Left colon (tissue), 2 donors: ENCODE measurements at regions not wholly inside any gene's neighbourhood (a gene's known extent, or its start where the extent isn't known, plus 50 kb on each side); places are given as distances from the start of the nearest gene placed in this dataset.

ENCODE experiments used
- ATAC-seq: fragments of 200-7000 bp; cut with Tn5 transposase; one replicate; pipeline ENCODE4 v1.9.1; 2020; ENCODE audit warnings: mild to moderate bottlenecking, moderate library complexity
- DNase-seq, 2 donors: peaks; one replicate each; pipeline ENCODE4 v3.0.0-alpha.2; 2020
- intact Hi-C, 2 donors: fragments of 100-400 bp; cut with DNase I in 1 of 2; cut with micrococcal nuclease in 1 of 2; formaldehyde crosslinking; loops; one replicate each; pipeline versions ENCODE4 v1.11.2 to v1.14.0; 2022; cut with DNase I, micrococcal nuclease
- donor health status: DM: no; HTN: no; CAD: no.
- donor health status: DM: yes; HTN: yes; CAD: no.

DNA sequence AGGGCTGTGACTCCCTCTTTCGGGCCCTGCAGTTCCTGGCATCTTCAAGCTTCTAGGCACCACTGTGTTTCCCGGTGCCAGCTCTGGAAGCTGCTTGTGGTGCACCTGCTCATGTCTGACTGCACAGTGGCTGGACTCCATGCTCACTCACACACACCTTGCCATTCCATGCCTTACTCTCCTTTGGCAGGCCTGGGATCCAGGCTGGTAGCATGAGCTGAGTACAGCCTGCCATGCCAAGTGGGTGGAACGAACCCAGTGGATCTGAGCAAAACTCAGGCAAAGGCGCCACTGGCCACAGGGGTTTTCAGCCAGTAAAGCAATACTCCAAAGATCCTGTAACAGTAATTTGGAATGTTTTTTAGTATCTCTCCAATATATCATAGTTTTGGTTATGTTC lies 902.7 kb upstream of the USP15 start:
- no peak for ATAC-seq
- intact Hi-C loops = no loop called here
- DNase-seq = no peak

DNA sequence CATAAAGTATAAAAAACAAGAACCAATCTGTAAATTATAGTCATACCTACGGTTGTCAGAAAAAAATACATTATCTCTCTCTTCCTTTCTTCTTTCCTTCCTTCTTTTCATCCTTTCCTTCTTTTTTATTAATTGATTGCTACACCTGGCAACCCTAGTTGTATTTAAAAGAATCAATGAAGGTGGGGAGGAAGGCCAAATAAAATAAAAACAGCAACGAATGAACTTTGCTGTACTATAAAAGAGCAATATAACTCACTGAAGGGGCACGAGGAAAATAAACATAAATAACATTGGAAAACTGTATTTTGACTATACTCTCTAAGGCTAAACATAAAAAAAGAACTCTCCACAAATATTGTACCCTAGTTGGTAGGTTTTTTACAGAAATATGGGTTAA lies 898.2 kb upstream of the USP15 start:
- intact Hi-C loops = no loop called here
- no peak for DNase-seq
- no peak for ATAC-seq

DNA sequence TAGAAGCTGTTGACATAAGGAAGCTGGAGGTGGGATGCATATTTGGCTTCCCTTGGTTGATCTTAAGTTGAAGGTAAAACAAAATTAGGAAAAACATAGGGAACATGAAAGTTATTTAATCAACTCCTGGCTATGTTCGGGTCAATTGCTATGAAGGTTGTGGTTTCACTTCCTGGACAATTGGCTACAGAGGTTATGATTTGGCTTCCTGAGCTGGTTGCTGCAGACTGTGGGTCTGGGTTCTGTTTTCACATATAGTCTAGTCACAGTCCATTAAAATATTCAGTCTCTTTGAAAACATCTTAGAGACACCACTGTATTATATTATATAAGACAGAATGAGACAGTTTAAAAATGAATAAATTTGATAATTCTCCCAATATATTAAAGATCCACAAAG lies 895.2 kb upstream of the USP15 start:
- DNase-seq (no peak), ATAC-seq (no peak)
- intact Hi-C loops = no loop called here

DNA sequence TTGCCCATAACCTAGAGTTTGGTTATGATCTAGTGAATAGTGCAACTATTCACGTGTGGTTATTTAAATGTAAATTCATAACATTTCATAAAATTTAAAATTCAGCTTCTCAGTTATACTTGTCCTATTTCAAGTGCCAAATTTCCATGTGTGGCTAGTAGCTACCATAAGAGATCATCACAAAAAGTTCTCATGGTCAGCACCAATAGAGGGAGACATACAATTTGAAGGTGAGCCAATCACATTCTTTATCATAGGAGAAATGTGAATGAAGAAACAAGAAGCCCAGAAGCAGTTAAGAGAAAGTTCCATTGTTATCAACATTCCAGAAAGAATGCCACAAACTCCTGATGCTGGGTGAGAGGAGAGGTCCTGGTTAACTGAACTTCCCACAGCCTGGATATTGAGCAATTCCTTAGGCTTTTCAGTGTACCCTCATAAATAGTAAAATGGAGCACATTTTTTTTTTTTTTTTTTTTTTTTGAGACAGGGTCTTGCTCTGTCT lies 892.9 kb upstream of the USP15 start:
- intact Hi-C loops = no loop called here
- DNase-seq = no peak
- no peak for ATAC-seq

DNA sequence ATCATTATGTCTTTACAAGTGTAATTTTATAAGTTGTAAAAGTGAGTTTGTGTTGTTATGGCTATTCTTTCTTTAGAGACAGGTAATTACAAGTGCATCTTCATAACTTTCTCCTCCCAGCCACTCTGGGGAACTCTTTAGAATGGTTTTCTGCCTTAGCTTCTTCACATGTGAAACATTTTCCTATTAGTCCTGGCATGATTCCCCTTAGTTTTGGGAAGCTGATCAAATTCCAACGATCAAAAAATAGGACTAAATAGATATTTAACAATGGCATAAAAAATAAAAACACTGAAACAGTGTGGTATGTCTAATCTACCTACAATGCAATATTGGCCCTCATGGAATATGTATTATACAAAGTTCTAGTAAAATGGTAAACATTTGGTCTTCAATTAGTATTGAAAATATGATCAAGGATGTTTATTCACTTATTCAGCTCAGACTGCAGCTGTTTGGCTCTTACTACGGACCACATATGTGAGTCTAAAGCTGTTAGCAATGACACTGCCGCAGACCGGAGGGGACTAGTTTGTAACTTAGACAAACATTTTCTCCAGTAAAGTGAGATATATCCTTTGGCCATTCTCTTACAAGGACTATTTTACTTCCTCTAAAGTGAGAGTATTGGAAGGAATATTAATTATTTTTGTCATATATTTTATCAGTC lies 890.8 kb upstream of the USP15 start:
- intact Hi-C loops = no loop called here
- ATAC-seq = no peak

DNA sequence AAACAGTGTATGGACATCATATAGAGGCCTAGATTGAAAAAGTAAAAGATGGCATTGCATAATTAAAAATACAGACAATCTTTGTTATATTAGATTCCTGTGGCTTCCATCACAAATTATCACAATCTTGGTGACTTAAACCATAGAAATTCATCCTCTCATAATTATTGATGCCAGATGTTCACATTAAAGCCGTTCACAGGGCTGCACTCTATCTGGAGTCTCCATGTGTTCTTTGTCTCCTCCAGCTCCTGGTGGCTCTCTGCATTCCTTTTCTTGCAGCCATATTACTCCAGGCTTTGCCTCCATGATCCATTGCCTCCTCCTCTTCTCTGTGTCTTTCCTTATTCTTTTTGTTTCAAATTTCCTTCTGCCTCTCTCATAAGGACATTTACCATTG lies 875.7 kb upstream of the USP15 start:
- ATAC-seq = no peak
- DNase-seq = no peak
- intact Hi-C loops = no loop called here

More for the DNA sequence above, 890.8 kb upstream of the USP15 start:
- DNase-seq = no peak

DNA sequence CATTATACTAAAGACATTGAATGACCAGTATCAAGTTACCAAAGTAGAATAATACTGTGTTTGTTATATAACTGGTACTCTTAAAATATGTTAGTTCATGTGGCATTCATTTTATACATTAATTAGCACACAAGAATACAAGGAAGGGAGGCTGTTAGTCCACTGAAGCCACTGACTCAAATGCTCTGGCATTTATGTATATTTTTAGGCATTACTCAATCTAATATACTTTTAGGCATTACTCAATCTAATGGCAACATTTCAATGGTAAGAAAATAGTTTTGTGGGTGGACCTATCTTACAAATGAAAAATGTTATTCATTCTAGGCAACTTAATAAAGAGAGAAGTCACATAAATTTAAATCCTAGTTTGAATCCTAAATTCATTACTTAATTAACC lies 874.4 kb upstream of the USP15 start:
- intact Hi-C loops = no loop called here
- DNase-seq (no peak), ATAC-seq (no peak)

DNA sequence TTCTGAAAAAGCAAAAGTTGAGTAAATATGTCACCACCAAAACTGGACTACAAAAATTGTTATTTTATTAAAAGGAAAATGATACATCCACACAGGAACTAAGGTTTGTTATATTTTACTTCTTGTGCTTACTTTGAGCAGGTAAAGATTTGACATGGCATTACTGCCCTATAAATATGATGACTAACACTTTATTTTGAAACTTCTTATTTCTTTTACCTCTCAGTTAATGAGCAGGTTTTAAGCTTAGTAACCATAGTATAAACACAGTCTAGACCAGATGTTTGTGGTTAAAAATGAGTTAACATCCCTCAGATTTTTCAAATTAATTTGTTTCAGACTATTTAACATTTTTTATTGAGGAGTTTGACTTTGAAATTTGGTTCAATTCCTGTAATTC lies 862.5 kb upstream of the USP15 start:
- intact Hi-C loops = no loop called here
- ATAC-seq (no peak), DNase-seq (no peak)

DNA sequence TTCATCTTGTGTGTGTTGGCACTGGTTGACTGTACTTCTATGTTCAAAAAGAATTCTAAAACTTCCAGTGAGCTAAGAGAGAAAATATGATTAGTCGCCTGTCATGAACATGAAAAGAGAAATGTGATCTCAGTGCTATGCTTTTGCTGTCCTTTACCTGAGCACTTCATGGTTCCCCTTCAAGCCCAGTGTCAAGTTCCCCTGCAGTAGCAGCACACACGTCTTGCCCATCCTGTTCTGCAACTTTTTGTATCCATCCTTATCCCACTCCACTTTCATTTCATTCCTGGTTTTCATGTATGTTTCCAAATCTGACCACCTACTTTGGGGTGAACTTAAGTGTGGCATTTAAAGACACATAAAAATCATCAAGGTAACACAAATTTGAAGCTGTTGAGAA lies 848.0 kb upstream of the USP15 start:
- no peak for DNase-seq
- intact Hi-C loops = no loop called here
- ATAC-seq = no peak

DNA sequence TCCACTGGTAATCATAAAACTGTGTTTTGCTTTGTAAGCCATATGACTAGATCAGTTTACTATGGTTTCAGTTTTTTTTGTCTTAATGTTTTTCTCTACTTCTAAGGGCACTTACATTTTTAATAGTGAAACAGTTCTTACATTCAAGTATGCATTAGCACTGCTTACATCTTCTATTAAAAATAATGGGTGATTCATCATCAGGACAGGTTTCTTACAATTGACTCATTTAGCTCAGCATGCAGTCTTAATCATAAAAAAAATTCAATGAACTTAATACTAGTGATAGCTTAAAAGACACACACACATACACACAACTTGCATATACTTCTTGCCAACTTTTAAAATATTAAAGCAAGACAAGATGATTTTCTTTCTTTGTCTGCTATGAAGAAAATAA lies 845.7 kb upstream of the USP15 start:
- no peak for ATAC-seq
- no peak for DNase-seq
- intact Hi-C loops = no loop called here

DNA sequence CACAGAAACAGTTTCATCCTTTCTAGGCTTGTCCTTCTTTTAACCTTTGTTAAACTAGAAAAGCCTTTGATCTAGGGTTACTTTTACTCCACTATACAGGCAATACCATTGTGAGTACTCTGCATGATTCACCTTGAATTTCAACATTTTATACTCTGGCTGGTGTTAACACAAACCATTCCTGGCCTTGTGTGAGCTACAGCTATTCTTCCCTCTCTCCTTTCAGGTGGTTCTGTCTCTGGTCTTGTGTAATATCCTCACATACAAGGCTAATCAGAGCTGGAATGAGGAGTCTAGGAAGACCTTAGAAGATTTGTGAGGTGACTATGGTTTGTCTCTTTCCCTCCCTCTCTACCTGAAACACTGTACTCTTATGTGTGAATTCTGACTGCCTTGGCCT lies 837.4 kb upstream of the USP15 start:
- DNase-seq (no peak), ATAC-seq (no peak)
- intact Hi-C loops = no loop called here

DNA sequence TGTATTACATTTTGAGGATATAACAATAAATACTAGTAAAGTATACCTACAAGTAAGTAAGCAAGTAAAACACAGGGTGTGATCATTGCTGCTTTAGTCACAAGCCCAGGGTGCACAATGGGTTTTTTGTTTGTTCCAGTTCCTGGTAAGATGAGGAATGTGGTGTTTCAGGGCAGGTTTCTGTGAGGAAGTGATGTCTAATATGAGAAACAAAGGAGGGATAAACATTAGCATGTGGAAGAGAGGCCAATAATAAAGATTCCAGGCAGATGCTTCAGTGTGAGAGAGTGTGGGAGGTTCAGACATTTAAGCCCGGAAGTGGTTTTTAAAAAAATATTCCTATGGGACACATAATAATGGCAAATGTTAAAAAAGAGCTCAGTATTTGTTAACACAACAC lies 808.1 kb upstream of the USP15 start:
- intact Hi-C loops = no loop called here
- no peak for ATAC-seq
- DNase-seq = no peak

DNA sequence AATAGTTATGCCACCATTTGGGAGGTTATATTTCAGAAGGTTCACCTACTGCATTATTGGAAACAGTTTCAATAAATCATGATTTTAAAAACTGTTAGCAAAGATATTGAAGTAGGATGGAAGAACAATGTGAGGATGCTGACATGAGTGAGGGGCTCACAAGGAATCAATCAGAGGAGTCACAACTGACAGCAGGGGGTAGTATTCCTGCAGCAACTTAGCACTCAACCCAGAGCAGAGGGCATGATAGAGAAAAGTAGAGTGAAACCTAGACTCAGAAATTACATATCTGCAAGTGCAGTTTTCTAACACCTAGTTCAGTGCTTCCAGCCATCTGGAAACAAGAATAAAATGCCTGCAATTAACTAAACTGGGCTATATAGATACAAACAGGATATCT lies 772.5 kb upstream of the USP15 start:
- DNase-seq = no peak
- intact Hi-C loops = no loop called here
- ATAC-seq = no peak

DNA sequence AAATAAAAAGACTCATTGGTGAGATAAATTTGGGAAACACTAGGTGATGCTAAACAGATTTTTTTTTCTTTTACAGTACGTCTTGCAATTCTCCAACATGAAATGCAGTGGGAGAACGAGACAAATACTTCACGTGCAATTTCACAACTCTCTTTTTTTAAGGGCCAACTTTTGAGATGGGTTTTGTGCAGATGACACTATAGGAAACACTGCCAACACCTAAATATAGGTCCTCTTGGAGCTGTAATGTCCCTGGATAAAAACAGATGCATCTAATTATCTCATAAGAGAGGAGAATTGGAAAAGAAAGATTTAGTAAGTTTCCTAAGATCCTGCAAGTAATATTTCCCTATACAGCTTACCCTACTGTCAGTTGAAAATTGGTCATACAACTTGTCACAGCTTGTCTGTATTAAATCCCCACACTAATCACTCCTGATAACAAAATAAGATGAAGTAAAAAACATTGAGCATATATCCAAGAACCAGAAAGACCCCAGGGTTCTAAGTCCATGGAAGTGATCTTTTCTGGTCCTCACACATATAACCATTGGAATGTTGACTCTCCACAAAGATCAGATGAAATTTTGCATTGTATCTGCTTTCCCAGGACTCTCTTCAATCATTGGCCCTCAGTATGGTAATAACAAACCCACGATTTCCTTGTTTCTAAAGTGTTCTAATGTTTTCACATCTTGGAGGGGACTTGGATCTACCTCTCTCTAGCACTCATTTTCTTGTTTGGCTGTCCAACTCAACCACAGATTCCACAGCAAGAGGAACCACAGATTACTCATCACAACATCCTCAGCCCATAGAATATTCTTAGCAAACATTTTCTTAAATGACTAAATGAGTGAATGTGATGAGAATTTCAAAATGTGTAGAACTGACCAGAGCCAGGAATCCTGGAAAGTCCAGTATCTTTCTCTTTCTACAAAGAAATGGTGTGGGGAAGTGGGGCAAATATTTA lies 769.4 kb upstream of the USP15 start:
- ATAC-seq = no peak
- no peak for DNase-seq
- intact Hi-C loops = no loop called here

DNA sequence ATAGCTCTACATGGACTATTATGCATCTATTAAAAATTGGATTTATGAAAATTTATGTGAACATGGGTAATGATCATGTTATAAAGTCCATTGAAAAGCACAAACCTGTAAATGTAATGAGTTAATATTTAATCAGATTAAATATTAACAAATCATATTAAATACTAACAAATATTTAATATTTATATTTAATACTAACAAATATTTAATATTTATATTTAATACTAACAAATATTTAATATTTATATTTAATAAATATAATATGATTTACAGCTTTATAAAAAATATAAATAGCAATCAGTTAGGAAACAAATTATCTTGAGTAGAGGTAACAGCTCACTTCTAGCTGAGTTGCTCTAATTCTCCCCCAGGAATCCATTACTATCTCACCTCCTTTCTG lies 758.0 kb upstream of the USP15 start:
- no peak for ATAC-seq
- DNase-seq = no peak
- intact Hi-C loops = no loop called here

DNA sequence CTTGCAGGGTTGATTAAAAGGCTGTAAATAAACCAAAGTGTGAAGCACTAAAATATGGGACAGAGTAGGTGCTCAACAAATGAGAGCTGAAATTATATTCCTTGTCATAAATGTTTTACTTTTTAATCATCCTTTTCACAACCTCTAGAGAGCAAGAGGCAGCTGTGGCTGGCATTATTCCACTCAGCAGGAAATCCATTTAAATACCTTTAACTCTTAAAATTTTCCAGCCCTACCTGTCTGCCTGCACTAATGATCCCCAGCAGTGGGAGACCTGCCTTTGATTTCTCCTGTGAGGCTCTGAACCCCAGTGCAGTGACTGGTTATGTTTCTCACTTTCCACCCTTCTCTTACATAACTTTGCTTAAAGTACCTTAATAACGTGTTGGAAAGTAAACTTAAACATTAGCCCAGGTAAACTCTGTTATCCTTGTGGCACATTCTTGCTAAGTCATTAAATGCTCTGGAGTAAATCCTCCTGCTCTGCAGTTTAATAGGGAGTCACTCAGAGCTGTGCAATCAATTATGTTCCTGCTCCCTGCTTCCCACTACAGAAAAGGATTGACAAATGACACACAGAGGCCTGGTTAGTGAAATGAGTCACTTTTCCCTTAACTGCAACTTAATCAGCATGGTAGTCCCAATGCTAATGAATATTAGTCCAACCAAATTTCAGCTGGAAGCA lies 755.7 kb upstream of the USP15 start:
- intact Hi-C loops = no loop called here
- no peak for DNase-seq
- ATAC-seq = no peak

DNA sequence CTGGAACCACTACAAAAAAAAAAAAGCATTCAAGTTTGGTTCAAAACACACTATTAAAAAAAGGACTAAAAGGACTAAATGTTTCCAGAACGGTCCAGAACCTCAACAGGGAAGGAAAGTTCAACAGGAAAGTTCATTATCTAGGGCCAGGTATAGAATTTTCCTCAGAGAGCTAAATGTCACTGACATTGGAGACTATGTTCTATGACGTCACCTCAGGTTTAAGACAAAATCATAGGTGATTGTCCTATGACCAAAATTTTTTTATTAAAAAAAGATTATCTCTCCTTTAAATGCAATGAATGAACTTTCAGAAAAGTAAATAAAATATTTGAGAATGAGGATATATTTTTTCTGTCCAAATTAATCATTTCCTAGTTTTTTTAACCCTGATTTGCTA lies 746.7 kb upstream of the USP15 start:
- ATAC-seq (no peak), DNase-seq (no peak)
- intact Hi-C loops = no loop called here

DNA sequence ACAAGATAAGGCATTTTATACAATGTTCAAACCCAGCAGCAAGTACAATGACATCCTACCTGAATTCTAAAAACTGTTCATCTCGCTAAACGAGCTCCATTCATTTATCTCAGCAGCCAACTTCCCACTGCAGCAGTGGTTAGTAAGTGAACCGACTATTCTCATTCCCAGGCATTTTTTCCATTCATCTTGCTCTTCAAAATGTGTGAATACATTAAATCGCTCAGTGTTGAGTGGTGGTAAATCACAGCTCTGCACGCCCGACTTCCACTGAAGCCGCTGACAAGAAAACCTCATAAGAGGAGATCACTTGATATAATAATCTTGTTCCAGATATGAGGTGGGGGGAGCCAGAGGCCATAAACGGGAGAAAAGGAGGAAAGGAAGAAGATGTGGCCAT lies 746.2 kb upstream of the USP15 start:
- intact Hi-C loops = no loop called here
- DNase-seq (no peak), ATAC-seq (no peak)

DNA sequence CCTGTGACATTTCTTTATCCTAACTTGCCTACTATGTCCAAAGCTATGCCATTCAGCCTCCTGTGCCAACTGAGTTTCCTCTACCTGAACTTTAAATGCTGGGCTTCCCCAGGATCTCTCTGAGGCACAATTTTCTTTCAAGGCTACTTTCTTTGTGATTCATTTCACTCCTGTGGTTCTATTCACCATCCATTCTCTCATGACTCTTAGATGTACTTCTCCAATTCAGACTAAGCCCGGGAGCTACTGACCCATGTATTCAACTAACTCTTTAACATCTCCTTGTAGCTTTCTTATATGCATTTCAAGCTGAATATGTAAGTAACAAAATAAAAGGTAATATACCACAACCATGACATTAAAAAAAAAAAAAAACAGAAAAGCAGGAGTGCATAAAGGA lies 738.9 kb upstream of the USP15 start:
- ATAC-seq (no peak), DNase-seq (no peak)
- intact Hi-C loops = no loop called here
